Natural killer cell (primary cell): ENCODE measurements at regions not wholly inside any gene's neighbourhood (a gene's known extent, or its start where the extent isn't known, plus 50 kb on each side); places are given as distances from the start of the nearest gene placed in this dataset.

Experiments
- ATAC-seq, 3 donors: fragments of 150-1000 bp in 2 of 3; fragments of 200-7000 bp in 1 of 3; cut with Tn5 transposase; 1 replicate in 1 of 3; 2 replicates in 2 of 3; pipeline ENCODE4 v1.10.0; 2021; ENCODE audit warnings: mild to moderate bottlenecking in 2 of 3, moderate library complexity in 2 of 3
- DNase-seq, 2 donors: peaks; one replicate each; pipeline versions ENCODE4 v3.0.0 to v3.0.0-alpha.2; 2013 to 2021; ENCODE audit warnings: mixed read lengths in 1 of 2
- H3K27ac ChIP-seq: one replicate; pipeline ENCODE4 v1.5.1; 2013; ENCODE audit warnings: mild to moderate bottlenecking, low read length
- H3K27me3 ChIP-seq: one replicate; pipeline ENCODE4 v1.6.1; 2013; ENCODE audit warnings: low read length; ENCODE audit not compliant: control insufficient read depth, insufficient read depth
- H3K36me3 ChIP-seq: one replicate; pipeline ENCODE4 v1.6.1; 2013; ENCODE audit warnings: low read length; ENCODE audit not compliant: control insufficient read depth, insufficient read depth
- H3K4me1 ChIP-seq: one replicate; pipeline ENCODE4 v1.6.1; 2013; ENCODE audit warnings: low read length; ENCODE audit not compliant: control insufficient read depth, insufficient read depth
- H3K4me3 ChIP-seq: one replicate; pipeline ENCODE4 v1.5.1; 2013; ENCODE audit warnings: low read length
- H3K9me3 ChIP-seq: one replicate; pipeline ENCODE4 v1.6.1; 2013; ENCODE audit warnings: low read length; ENCODE audit not compliant: control insufficient read depth, insufficient read depth
- H3K27ac Mint-ChIP-seq, 2 donors: one replicate each; pipeline ENCODE4 v1.8.0; 2022; ENCODE audit warnings: mild to moderate bottlenecking in 2 of 2, mixed read lengths in 2 of 2, moderate library complexity in 1 of 2
- H3K27me3 Mint-ChIP-seq, 2 donors: one replicate each; pipeline ENCODE4 v1.8.0; 2022; ENCODE audit warnings: low read depth in 2 of 2, mixed read lengths in 2 of 2
- H3K36me3 Mint-ChIP-seq: one replicate; pipeline ENCODE4 v1.8.0; 2022; ENCODE audit warnings: mixed read lengths
- H3K4me1 Mint-ChIP-seq, 2 donors: one replicate each; pipeline ENCODE4 v1.8.0; 2022; ENCODE audit warnings: mixed read lengths in 2 of 2
- H3K4me3 Mint-ChIP-seq: one replicate; pipeline ENCODE4 v1.8.0; 2022; ENCODE audit warnings: mild to moderate bottlenecking, moderate library complexity, mixed read lengths
- H3K9me3 Mint-ChIP-seq, 2 donors: one replicate each; pipeline ENCODE4 v1.8.0; 2022; ENCODE audit warnings: mixed read lengths in 2 of 2
- CTCF ChIP-seq: fragments of 200-600 bp; IDR thresholded peaks from one replicate; pipeline ENCODE4 v1.8.0; 2022; ENCODE audit warnings: antibody characterized with exemption
- WGBS: methylation state at CpG from one replicate; pipeline ENCODE4 v1.1.7; 2013; ENCODE audit warnings: missing lambda C conversion rate; ENCODE audit not compliant: insufficient coverage; 5-methylcytosine and 5-hydroxymethylcytosine counted together
- intact Hi-C: fragments of 100-400 bp; cut with micrococcal nuclease; formaldehyde crosslinking; loops from one replicate; pipeline ENCODE4 v1.14.2; 2022

- DNase-seq (no peak), ATAC-seq (no peak)
- 65% methylated on average over 2 of the region's 2 CpGs for WGBS
- H3K4me1 Mint-ChIP-seq: no peaks in the 10 kb centered on the region
- peaks cover 6% of the 10 kb centered on the region for H3K36me3 Mint-ChIP-seq
- Histone ChIP-seq H3K27ac (no peak overlapping the region), H3K27me3 (no peaks in the 10 kb centered on the region), H3K4me3 (no peak overlapping the region), H3K36me3 (no peaks in the 10 kb centered on the region), H3K9me3 (peaks cover 3% of the 10 kb centered on the region), H3K4me1 (no peaks in the 10 kb centered on the region)
- H3K9me3 Mint-ChIP-seq: peaks cover 3 to 14% of the 10 kb centered on the region in 2 donors
- no peak overlapping the region for H3K4me3 Mint-ChIP-seq
- H3K27ac Mint-ChIP-seq: no peak overlapping the region
- intact Hi-C loops: no loop called here
- H3K27me3 Mint-ChIP-seq: no peaks in the 10 kb centered on the region
- no peak for TF ChIP-seq CTCF
Observed at GRCh38 chr5:144710637-144711036, 540.0 kb downstream of the KCTD16 start.

GRCh38 chr5:144703776-144704175 lies 533.1 kb downstream of the KCTD16 start:
- H3K4me3 Mint-ChIP-seq: no peak overlapping the region
- no peak for ATAC-seq
- no peak for DNase-seq
- WGBS: no CpG with 5 or more reads among the region's 1 CpG
- H3K27me3 Mint-ChIP-seq: no peaks in the 10 kb centered on the region
- no peaks in the 10 kb centered on the region for H3K4me1 Mint-ChIP-seq
- no peak overlapping the region for H3K4me3 ChIP-seq
- H3K9me3 ChIP-seq: no peaks in the 10 kb centered on the region
- TF ChIP-seq CTCF: no peak
- H3K27ac Mint-ChIP-seq: no peak overlapping the region
- H3K27ac ChIP-seq: no peak overlapping the region
- H3K36me3 ChIP-seq: no peaks in the 10 kb centered on the region
- peaks cover 14 to 30% of the 10 kb centered on the region in 2 donors for H3K9me3 Mint-ChIP-seq
- no peaks in the 10 kb centered on the region for H3K27me3 ChIP-seq
- peaks cover 11% of the 10 kb centered on the region for H3K36me3 Mint-ChIP-seq
- H3K4me1 ChIP-seq: no peaks in the 10 kb centered on the region
- intact Hi-C loops: no loop called here

- no peak overlapping the region for H3K4me3 Mint-ChIP-seq
- peaks cover 11% of the 10 kb centered on the region for H3K36me3 Mint-ChIP-seq
Observed at GRCh38 chr5:144698484-144698883, 527.8 kb downstream of the KCTD16 start.

More at GRCh38 chr5:144698484-144698883, 527.8 kb downstream of the KCTD16 start:
- Histone ChIP-seq H3K36me3 (no peaks in the 10 kb centered on the region), H3K4me3 (no peak overlapping the region), H3K27ac (no peak overlapping the region), H3K4me1 (no peaks in the 10 kb centered on the region), H3K27me3 (no peaks in the 10 kb centered on the region), H3K9me3 (no peaks in the 10 kb centered on the region)
- no peaks in the 10 kb centered on the region for H3K27me3 Mint-ChIP-seq
- ATAC-seq: no peak
- DNase-seq: no peak
- intact Hi-C loops: no loop called here
- H3K4me1 Mint-ChIP-seq: no peaks in the 10 kb centered on the region
- H3K27ac Mint-ChIP-seq: no peak overlapping the region
- no peak for TF ChIP-seq CTCF
- H3K9me3 Mint-ChIP-seq: peaks cover 14 to 22% of the 10 kb centered on the region in 2 donors
- 75% methylated on average over 2 of the region's 2 CpGs for WGBS
